HG03521 (cell line): ENCODE measurements at regions not wholly inside any gene's neighbourhood (a gene's known extent, or its start where the extent isn't known, plus 50 kb on each side); places are given as distances from the start of the nearest gene placed in this dataset.
"Not testable (repeated sequence)": the region's sequence is repeated elsewhere in the genome, so short reads cannot be mapped to it uniquely, and the experiment has no call there.

Experiments
- ATAC-seq: cut with Tn5 transposase; IDR thresholded peaks from one replicate; pipeline ENCODE4 v1.9.1; 2021; ENCODE audit warnings: mild to moderate bottlenecking, moderate library complexity; ENCODE audit not compliant: unreplicated experiment

DNA sequence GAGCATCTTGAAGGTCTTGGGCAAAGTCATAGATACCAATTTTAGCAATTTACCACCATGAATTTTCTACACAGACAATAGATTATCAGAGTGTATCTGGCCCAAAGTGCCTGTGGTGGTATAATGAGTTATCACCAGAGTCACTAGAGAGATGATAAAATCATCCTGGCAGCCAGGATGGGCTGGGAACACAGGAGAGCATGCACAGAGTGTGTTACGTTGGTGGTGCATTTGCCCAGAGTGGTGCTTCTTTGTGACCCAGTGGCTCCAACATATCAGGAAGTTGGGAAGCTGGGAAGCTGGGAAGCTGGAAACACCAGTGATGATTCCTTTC, 236.7 kb upstream of the PROX1 start:
- ATAC-seq, result no peak

DNA sequence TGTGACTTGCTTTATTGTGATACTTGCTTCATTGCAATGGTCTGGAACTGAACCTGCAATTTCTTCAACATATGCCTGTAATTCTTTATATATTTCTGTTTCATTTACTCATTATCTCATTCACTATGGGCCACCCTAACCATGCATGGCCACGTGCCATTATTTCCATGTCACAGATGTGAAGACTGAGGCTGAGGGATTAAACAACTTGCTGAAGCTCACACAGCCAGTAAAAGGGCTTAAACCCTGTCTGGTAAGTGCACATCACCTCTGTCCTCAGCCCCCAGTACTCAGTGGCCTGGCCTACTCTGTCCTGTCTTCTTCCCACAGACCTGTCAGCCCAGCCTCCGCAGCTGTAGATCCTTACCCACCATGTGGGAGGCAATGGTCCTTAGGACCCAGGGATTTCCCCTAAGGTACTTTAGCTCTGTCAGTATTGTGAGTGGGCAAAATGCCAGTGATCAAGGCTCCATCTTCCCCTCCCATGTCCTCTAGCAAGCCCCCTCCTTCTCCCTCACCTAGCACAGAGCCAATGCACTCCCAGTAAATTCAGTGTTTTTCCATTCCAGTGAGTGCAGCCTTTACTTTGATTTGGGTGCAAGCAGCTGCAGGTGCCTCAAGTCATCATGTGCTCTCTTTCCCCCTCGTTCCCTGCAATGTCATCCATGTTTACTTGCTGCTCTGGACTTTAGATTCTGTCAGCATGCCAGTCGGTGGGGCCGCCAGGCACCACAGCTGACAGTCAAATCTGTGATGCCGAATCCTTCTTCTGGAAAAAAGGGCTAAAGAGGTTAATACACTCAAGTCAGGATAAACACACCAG, 228.2 kb upstream of the PROX1 start:
- ATAC-seq, result no peak

DNA sequence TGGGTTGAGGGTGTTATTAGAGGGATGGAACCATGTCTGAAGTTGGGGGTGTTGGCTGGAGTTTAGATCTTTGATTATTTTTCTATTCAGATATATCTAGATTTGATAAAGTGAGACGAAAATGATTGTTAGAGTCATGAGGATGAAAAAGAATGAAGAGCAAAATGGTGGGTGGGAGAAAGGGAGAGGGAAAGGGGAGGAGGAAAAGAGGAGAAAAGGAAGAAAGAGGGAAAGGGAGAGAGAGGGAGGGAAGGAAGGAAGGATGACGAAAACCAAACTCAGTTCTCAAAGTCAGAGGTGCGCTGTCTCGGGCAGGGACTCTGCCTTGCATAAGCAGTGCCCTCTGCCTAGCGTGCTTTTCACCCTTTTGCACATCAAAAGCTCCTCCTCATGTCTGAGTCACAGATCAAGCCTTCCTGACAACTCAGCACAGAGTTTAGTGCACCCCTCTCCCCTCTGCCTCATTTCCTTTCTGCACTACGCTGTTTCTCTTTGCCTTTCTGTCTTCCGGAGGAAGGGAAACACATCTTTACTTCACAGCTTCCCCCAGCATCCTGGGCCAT, 225.8 kb upstream of the PROX1 start:
- ATAC-seq, result no peak

DNA sequence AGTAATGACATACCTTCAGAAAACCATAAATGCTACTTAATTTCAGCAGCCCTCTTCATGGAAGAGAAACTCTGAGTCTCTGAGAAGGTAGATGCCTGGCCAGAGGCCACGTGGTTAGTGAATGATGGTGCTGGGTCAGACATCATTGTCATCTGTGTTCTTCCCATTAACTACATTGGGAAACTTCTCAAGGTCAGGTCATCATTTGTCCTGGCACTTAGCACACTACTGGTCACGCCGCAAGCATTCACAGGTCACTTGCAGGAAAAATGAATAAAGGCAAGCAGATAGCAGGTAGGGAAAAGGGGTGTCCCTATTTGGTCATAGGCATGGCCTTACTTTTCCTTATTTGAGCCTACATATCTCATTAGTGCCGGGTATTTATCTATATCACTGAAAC, 220.1 kb upstream of the PROX1 start:
- ATAC-seq, result no peak

DNA sequence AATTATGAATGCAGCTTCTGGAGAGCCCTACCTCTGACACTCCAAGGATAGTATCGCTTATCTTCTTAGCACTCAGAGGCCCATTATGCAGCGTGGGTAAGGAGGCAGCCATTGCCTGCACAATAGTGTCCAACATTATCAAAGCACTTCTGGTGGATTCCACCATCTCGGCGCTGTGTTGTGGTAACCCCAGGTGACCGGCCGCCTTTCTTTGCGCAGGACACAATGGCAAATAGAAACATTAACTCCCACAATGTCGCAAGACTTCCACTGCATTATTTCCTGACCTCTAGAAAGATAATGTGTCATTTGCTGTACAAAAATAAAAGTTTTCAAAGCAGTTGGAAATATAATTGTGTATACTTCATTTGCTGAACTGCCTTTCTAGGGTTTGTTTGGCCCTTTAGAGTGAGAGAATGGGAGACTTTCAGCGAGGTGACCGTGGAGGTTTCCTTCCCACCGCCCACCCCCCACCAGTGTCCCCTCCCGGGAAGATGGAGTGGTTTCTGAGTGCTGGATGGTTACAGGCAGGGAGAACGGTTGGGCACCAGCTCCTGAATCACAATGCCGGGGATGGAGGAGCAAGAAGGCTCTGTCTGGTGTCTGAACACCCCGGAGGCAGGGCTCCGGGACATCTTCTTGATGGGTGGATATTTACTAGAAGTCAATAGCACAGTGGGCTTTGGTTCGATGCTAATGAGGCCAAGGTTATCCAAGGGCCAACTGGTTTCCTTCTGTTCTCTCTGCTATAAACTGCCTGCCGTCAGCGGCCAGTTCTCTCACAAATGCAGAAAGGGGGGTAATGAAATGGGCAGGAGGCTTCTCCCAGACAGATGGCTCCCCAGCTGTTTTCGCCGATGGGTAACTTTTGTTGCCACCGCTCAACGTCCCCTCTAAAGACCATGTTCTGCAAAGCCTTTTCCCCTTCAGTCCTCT, 215.4 kb upstream of the PROX1 start:
- no peak for ATAC-seq

DNA sequence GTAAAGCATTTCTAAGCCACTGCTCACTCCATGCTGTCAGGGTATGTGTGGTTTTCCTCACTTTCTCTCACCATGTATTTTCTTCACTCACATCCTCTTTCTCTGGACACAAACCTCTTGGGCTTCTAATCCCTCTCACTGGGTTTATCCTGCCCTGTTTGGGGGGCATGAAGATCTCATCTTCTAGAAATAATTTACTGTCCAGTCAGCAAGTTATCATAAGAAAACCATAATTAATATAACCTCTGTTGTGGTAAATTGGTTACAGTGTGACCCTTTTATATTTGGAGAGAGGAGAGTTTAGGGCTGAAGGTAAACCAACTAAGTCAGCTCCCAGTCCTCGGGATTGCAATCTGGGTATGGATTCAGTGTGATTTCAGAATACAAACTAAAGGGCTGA, 213.8 kb upstream of the PROX1 start:
- ATAC-seq, result no peak

DNA sequence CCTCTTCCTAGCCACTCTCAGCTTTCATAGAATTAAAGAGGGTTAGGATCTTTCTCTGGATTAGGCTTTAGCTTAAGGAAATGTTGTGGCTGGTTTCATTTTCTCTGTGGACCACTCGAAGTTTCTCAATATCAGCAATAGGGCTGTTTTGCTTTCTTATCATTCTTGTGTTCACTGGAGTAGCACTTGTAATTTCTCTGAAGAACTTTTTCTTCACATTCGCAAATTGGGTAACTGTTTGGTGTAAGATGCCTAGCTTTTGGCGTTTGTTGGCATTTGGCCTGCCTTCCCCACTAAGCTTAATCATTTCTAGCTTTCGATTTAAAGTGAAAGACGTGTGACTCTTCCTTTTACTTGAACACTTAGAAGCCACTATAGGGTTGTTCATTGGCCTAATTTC, 210.8 kb upstream of the PROX1 start:
- ATAC-seq, result no peak

DNA sequence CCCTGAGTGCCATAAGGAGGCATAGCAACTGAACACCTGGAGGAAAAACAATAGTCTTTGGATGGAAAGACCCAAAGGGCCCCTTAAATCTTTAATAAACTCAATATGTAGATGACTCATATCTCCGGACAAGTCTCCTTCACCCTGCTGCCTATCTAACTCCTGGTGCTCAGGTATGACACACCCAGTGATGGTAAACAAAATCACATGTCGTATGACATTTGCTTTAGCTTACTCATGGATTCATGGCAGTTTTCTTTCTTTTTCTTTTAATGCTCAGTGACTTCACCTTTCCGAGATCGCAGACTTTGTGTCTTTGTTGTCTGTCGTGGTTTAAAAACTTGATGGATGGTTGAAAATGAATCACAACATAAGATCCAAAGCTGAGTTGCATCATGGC, 208.5 kb upstream of the PROX1 start:
- no peak for ATAC-seq

DNA sequence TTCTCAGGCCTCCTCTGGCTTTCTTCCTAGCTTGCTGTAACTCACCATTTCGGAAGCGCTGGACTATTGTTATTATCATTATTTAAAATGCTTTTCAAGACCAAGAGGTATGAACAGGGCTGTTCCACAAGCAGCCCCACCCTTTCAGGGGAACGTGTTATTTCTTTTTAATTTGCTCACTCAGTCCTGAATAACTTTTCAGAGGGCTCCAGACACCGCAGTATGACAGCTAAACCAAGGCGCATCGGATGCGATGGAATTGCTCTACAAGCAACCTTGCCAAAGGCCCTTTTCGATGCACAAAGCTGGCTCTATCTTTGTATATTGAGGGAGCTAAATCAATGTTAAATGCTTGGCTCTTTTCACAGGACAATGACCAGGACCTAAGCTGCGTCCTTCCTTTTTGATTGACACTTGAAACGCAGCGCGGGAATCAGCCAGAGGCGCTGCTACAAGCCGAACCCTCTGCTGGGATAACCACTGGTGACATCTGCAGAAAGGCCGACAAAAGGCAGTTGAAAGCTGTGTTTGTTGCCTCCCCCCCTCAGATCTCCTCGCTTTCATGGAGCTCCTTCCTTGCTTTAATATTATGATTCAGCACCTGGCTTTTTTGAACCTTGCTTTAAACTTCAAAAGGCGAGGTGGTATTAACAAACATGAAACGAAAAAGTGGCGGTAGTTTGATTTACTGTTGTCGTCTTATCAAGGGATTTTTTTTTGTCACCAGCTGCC, 204.7 kb upstream of the PROX1 start:
- ATAC-seq, result no peak

DNA sequence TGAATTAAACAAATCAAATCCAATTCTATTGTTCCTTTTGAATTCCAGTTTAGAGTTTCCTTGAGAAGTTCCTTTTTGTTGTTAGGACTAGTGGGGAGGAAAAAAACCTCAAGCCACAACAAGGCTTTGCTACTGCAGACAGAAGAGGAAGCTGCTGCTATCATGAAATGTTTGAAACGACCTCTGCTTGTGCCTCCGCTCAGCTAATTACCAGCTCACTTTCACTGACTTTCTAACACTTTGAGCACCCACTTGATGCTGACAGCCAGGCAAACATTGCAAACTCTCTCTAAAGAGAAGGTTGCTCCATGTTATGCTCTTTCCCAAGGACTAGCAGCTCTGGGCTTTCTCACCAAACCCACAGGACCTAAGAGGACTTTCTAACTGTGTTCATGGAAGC, 203.9 kb upstream of the PROX1 start:
- no peak for ATAC-seq

DNA sequence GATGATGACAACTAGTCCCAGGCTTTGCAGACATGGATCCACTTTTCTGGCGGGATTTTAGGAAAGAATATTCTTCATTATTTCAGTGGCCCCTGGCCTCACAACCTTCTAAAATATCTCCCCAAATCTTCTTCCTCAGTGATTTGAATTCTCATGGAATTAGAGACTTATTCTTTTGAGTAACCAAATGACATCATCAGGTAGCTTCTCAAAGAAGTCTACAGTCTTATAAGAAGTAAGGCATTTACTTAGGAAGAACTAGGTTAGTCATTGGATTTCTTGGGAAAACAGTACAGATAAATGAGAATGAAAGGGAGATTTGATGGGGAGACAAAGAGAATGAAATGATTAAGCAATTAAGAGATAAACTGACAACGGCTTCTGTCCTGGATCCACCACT, 201.1 kb upstream of the PROX1 start:
- ATAC-seq, result no peak

DNA sequence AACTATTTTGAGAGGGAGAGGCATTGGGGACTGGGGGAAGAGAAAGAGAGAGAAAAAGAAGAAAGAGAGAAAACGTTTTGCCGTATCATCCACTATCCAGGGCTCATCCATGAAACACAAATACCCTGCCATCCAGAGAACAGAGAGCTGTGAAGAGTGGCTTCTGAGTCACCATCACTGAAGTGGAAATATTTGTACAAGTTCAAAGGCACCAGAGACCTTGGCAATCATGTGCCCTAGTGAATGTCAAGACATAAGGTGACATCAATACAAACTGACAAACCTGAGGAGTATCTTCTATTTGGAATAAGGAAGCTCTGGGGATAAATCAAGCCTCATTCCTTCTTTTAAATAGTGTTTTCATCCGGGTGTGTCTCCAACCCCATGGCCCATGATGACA, 197.2 kb upstream of the PROX1 start:
- no peak for ATAC-seq

DNA sequence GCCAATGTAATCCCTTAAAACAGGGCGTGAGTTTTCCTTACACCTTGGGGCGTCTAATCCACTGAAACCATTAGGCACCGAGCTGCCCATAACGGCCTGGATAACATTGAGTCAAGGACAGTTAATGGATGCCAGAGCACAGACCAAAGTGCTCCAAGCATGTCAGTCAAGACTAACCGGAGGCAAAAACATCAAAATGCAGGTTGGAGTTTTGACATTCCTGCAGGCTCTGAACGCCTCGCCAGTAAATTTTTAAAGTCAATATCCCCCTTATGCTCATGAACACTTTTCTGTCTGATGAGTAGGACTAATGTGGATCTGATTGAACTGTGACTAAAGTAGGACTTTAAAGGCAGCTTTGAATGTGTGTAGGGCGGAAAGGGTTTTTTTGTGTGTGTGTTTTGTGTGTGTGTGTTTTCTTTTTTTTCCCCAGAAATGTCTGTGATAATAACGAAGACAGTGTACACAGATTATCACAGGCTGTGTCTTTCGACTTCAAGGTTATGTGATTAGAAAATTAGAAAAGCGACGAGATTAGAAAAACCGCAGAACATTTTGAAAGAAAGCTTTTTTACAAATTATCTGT, 194.2 kb upstream of the PROX1 start:
- no peak for ATAC-seq

DNA sequence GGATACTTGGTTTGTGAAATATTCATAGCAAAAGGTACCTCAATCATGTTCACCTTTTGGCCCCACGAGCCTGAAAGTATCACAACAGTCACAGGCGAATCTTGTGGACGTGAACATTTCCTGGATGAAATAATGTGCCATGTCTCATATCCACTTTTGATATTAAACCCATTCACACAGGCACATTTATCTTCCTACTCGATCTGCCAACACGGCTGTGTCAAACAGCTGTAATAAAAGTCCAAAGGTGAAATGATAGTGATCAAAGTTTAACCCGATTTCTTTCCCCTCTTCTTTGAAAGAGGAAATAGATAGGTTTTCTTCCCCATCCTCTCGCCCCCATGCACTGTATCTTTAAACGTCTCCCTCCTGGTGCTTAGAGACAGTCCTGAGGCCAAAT, 191.2 kb upstream of the PROX1 start:
- ATAC-seq, result no peak

DNA sequence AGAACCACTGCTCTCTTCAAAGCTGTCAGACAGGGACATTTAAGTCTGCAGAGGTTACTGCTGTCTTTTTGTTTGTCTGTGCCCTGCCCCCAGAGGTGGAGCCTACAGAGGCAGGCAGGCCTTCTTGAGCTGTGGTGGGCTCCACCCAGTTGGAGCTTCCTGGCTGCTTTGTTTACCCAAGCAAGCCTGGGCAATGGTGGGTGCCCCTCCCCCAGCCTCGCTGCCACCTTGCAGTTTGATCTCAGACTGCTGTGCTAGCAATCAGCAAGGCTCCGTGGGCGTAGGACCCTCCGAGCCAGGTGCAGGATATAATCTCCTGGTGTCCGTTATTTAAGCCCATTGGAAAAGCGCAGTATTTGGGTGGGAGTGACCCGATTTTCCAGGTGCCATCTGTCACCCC, 179.5 kb upstream of the PROX1 start:
- ATAC-seq, result not testable (repeated sequence)

DNA sequence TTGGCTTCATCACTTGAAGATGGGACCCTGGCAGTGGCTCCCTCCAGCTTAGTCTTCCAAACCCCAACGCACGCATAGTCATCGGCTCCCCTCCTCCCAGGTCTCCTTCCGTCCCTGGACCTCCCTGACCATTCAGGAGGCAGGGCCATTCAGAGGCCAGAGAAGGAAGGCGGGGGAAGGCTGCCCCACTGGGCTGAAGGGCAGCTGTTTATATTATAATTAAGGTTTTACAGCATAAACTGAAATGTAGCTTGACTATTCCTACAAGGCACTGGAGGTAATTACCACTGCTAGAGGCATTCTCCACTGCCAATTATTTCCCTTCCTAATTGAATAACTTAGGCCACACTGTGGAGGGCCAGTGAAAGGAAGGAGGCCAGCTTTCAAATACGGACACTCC, 170.6 kb upstream of the PROX1 start:
- ATAC-seq, result no peak

DNA sequence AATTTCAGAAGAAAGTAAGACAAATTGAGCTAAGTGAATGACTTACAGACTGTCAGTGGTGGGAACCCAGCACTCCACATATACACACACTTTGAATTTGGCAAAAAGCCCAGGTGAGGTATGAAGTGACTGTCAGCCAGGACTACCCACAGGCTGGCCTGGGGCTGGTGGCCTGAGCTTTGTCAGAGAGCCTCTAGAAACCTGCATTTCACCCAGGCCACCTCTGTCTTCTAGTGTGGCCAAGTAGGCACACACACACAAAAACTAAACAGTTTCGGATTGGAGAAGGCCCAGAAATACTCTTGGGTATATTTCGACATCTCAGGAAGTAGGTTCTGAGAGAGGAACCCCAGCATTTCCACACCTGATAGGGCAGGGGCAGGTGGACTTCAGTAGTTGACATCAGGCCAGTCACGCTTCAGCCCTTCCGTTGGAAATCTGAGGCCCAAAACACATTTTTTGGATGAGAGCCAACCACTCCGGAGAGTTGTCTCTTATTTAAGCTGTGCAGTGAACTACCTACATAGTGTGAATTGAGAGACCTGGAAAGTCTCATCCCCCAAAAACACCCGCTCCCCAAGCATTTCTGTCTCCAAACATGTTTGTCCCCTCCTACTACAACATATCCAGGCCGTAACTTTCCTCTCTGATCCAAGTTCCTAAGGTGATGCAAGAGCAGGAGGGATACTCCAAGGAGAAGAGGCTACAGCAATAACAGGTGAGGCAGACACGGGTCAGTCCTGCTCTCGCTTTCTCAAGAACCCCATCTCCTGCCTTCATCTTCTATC, 167.2 kb upstream of the PROX1 start:
- ATAC-seq, result no peak

DNA sequence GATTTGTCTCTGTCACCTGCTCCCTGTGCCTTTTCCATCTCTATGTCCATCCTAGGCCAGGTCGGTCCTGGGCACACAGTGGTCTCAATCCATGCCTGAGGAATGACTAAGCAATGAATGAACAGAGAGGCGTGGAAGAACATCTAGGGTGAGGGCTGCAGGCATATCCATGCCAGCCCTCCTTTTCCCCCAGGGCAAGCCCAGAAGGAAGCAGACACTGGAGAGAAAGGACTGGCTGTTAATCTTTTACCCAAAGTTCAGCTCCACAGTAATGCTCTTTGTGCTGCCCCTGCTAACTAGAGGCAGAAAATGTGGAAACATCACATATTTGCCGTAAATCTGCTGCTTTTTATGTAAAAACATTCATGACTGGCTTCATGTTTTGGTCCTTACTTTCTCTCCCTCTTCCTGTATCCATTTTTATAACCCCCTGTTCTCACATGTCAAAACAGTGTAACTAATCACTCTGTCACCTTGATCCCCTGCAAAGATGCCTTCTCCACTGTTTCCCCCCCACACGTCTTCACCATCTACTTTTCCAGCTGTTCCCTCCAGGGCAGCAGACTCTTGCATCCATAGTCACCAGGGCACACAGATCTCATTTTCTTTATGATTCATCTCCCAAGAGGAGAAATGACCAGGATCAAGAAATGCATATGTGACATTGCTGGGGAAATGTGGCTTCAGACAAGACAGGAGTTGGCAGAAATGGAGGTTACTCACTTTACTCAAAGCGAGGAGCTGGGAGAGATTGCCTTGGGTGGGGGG, 166.4 kb upstream of the PROX1 start:
- ATAC-seq, result no peak

DNA sequence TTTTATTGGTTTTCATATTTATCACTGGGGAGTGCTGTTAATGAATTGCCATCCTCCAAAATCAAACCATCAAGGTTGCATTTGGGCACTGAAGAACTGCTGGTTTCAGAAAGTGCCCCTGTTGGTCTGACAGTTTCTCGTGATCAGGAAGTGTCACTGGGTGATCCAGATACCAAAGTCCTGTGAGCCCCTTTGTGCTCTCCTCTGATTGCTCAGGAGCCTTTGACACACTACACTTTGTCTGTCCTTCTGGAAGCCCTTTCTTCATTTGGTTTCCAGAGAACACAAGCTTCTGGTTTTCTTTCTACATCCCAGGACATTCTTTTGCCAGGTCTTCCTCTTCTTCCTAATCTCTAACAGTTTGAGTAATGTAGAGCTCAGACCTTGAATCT, 165.8 kb upstream of the PROX1 start:
- ATAC-seq, result no peak
